SK-N-SH treated with all-trans-retinoic acid at 6 μM for 48 hours (cell line): ENCODE measurements at regions not wholly inside any gene's neighbourhood (a gene's known extent, or its start where the extent isn't known, plus 50 kb on each side); places are given as distances from the start of the nearest gene placed in this dataset.

Experiments
- BACH2 ChIP-seq: fragments of 250-450 bp; sonication (Bioruptor Pico); IDR thresholded peaks from 2 replicates; pipeline ENCODE4 v1.9.0; 2021; ENCODE audit warnings: mild to moderate bottlenecking, borderline replicate concordance
- CREB5 ChIP-seq: fragments of 250-450 bp; sonication (Bioruptor Pico); IDR thresholded peaks from 2 replicates; pipeline ENCODE4 v1.5.1; 2020; ENCODE audit warnings: low read depth, mild to moderate bottlenecking, moderate library complexity
- ISL1 ChIP-seq: fragments of 250-450 bp; sonication (Bioruptor Pico); IDR thresholded peaks from 2 replicates; pipeline ENCODE4 v2.1.2; 2022; ENCODE audit warnings: mild to moderate bottlenecking, moderate library complexity
- PATZ1 ChIP-seq: fragments of 250-450 bp; sonication (Bioruptor Pico); IDR thresholded peaks from 2 replicates; pipeline ENCODE4 v1.8.0; 2020; ENCODE audit warnings: mild to moderate bottlenecking, moderate library complexity, borderline replicate concordance
- POU6F1 ChIP-seq: fragments of 250-450 bp; sonication (Bioruptor Pico); IDR thresholded peaks from 2 replicates; pipeline ENCODE4 v1.8.0; 2021; ENCODE audit warnings: low read depth, mild to moderate bottlenecking, moderate library complexity, borderline replicate concordance
- SNAI2 ChIP-seq: fragments of 250-450 bp; sonication (Bioruptor Pico); IDR thresholded peaks from 2 replicates; pipeline ENCODE4 v1.5.0; 2020; ENCODE audit warnings: mild to moderate bottlenecking, moderate library complexity
- TSHZ2 ChIP-seq: fragments of 250-450 bp; sonication (Bioruptor Pico); IDR thresholded peaks from 2 replicates; pipeline ENCODE4 v1.5.0; 2020; ENCODE audit warnings: mild to moderate bottlenecking, moderate library complexity
- ZC3H10 ChIP-seq: fragments of 250-450 bp; sonication (Bioruptor Pico); IDR thresholded peaks from 2 replicates; pipeline ENCODE4 v1.5.1; 2021; ENCODE audit warnings: mild to moderate bottlenecking, moderate library complexity
- ZFP30 ChIP-seq: fragments of 450-650 bp; formaldehyde crosslinking; IDR thresholded peaks from 2 replicates; pipeline ENCODE4 v1.5.0; 2022; ENCODE audit warnings: mild to moderate bottlenecking, moderate library complexity
- ZNF8 ChIP-seq: fragments of 450-650 bp; formaldehyde crosslinking; IDR thresholded peaks from 2 replicates; pipeline ENCODE4 v1.5.0; 2020; ENCODE audit warnings: mild to moderate bottlenecking, moderate library complexity

GRCh38 chr16:11407047-11407982 is 62.1 kb downstream of the RMI2 start:
- TF ChIP-seq CREB5 (CRISPR knock-in tag) (no peak), TSHZ2 (no peak), ISL1 (CRISPR knock-in tag) (no peak), PATZ1 (CRISPR knock-in tag) (no peak), ZC3H10 (CRISPR knock-in tag) (no peak), POU6F1 (CRISPR knock-in tag) (no peak), BACH2 (CRISPR knock-in tag) (no peak), ZNF8 (CRISPR knock-in tag) (no peak), SNAI2 (CRISPR knock-in tag) (no peak), ZFP30 (CRISPR knock-in tag) (no peak)
